HG03064 (cell line): ENCODE measurements at regions not wholly inside any gene's neighbourhood (a gene's known extent, or its start where the extent isn't known, plus 50 kb on each side); places are given as distances from the start of the nearest gene placed in this dataset.

Experiments
- ATAC-seq: cut with Tn5 transposase; IDR thresholded peaks from one replicate; pipeline ENCODE4 v1.9.1; 2021; ENCODE audit warnings: low read depth; ENCODE audit not compliant: unreplicated experiment

DNA sequence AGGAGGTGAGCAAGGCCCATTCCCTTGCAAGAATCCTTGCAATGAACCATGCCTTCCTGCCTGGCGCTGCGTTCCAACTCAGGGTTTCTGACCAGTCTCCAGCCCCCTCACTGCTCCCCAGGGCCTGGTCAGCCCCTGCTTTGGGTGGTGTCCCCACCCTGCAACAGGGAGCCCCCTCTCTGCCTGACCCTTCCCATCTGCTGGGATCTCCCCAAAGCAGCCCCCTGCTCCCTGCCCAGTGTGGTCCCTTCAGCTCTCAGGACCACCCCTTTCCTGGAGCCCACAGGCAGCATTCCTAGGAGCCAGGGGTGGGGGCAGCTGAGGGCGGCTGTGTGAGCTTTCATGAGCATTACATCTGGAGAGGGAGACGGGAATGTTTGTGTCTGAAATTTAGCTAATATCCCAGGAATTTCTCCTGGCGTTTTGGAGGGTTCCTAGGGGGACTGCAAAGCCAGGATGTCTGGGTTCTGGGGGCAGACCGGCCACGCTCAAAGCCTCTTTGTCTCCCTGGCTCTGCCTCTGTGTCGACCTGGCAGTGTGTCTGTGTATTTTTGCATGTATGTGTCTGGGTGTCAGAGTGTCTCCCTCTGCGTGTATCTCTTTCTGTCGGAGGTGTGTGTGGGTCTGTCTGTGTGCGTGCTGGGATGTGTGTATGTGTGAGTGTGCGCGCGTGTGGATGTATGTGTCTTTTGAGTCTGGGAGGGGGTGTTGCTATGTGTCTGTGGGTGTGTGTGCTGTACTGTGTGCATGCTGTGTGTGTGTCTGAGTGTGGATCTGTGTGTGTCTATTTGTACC, 300.5 kb upstream of the ZMIZ1 start:
- ATAC-seq: no peak

DNA sequence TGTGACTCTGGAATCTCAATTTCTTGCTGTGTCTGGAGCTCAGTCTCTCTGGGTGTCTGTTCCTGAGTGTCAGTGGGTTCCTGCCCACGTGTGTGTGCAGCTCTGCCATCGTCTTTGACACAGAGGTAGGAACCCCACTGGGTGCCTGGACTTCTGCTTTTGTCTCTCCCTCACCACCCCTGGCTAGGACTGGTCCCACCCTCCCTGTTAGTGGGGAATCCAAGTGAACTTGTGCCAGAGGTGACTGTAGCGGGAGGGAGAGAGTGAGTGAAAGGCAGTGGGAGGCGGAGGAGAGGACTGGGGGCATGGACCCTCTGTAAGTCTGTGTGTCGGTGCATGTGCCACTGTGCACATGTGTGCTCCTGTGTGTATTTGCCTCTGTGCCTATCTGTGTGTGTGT, 299.9 kb upstream of the ZMIZ1 start:
- no peak for ATAC-seq

DNA sequence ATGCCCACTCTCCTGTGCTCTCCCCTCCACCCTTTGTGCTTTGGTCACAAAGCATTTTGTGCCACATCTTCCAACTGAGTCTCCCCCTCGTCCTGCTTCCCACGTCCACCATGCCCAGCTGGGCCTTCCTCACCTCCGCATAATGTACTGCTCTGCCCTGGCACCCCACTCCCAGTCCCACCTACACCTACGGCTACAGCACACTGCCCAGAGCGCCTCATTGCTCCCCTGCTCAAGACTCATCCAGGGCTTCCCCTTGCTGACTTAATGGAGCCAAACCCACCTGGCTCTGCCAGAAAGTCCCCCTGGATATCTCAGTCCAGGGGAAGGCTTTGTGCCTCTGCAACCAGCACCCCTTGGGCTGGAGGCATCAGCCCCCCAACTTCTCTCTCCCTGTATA, 299.2 kb upstream of the ZMIZ1 start:
- no peak for ATAC-seq

DNA sequence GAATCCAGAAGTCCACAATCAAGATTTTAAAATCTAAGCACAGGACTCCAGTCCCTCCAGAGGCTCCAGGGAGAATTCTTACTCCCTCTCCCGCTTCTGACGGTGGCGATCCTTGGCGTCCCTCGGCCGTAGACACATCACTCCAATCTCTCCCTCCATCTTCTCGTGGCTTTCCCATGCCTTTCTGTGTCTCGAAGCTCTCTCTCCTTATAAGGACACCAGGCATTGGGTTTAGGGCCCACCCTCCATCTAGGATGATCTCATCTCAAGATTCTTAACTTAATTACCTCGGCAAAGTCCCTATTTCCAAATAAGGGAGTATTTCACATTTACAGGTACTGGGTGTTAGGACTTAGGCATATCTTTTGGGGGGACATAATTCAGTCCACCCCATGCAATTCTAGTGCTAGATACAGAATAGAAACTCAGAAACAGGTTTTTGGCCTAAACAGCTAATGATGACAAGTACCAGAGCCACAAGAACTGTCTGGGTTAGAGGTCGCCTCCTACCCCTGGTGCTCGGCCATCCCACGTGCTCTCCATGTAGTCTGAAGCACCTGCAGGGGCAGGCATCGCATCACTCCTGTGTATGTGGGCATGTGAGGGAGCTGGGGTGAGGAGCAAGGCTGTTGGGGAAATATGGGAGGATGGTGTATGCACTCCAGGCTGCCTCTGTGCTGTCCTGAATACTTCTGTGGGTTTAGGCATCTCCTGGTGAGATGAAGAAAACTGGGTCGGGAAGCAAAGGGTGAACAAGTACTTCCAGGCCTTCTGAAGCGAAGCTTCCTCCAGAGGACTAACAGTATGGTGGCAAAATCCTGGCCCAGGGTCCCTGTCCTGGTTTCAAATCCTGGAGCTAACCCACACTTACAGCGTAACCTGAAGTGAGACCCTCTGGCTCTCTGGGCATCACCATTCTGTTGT, 298.3 kb upstream of the ZMIZ1 start:
- ATAC-seq: no peak

DNA sequence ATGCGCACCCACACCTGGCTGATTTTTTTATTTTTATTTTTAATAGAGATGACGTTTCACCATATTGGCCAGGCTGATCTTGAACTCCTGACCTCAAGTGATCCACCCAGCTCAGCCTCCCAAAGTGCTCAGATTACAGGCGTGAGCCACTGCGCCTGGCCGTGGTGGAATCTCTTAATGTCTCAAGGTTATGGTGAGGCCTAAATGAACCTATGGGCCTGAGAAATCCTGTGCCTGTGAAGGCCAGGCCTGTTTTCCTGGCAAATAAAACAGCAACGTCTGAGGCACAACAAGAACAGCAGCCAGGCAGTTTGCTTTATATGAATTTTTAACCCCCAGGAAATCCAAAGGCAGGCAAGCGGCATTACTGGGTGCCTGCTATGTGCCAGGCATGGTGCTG, 297.5 kb upstream of the ZMIZ1 start:
- ATAC-seq: no peak

DNA sequence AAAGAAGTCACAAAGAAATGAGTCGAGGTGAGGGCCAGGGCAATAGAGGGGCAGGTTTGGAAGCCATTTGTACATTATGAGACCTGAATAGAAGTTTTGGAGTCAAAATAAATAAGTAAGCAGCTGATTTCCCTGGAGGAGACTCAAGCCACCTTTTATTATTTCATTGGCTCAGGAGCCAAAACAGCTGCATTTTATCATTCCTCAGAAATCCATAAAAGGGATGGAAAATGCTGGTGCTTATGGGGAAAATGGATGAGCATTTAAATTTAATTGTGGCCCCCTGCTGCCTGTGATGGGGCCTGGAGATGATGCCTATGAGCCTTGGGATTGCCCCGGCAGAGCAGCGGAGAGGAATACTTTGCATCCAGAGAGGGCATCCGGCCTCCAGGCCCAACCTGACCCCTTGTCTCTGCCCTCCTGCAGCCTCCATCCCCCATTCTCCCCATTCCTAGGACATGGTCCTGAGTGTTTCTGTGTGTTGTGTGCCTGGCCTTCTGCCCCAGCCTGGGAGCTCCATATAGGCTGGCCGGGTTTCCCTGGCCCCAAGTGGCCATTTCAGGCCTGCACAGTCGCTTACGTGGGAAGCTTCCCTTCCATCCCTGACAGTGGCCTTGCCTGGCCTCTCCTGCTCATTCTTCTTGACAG, 296.8 kb upstream of the ZMIZ1 start:
- ATAC-seq: no peak

DNA sequence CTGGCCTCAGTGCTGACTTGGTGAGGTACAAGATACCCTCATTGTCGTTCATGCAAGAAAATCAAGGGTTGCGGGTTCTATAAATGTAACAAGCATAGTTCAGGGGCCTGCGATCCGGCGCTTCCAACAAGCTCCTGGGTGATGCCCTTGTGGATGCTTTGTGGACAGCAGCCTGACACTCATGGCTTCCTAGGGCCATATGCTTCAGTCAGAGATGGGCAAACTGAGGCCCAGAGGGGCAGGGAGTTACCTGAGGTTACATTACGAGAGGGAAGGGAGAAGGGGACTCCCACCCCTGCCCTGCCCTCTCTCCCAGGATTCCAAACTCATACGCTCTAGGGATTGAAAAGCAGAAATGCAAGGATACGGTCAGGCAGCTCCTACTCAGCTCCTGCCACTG, 296.3 kb upstream of the ZMIZ1 start:
- no peak for ATAC-seq

DNA sequence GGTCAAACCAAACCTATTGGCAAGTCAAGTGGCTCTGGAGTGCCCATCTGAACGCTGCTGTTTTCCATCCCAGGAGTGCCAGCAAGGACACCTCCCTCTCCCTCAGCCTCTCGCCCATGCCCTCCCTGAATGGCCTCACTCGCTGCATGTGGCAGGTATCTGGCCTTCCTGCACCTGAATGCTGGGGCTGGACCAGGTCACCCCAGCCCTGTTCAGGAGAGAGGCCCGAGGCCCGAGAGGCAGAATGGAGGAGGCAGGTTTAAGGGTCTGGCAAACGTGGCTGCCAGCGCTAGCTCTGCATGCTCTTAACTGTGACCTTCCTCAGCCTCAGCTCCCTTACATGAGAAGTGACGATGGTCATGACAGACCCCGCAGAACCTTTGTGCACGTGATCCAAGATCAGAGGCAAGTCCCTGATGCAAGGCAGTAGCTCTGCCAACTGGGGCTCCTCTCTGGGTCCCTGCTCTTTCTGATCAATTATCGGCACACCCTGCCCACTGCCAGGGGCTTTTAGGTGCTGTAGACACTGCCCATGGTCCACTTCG, 295.7 kb upstream of the ZMIZ1 start:
- no peak for ATAC-seq

DNA sequence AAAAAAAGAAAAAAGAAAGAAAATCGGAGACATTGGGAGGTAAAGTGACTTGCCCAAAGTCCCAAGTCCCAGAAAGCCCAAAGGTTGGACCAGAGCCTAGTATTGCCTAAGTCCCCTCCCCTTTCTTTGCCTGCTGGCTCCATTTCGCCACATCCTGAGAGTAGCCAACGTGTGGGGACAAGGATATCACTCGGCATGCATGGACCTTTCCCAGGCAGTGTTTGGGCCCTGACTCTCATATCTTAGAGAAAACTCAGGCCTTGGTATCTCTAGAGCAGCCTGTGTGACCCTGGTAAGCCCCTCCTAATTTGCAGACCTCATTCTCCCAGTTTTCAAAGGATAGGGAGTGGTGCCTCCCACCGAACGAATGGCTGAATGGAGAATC, 294.2 kb upstream of the ZMIZ1 start:
- ATAC-seq: no peak

DNA sequence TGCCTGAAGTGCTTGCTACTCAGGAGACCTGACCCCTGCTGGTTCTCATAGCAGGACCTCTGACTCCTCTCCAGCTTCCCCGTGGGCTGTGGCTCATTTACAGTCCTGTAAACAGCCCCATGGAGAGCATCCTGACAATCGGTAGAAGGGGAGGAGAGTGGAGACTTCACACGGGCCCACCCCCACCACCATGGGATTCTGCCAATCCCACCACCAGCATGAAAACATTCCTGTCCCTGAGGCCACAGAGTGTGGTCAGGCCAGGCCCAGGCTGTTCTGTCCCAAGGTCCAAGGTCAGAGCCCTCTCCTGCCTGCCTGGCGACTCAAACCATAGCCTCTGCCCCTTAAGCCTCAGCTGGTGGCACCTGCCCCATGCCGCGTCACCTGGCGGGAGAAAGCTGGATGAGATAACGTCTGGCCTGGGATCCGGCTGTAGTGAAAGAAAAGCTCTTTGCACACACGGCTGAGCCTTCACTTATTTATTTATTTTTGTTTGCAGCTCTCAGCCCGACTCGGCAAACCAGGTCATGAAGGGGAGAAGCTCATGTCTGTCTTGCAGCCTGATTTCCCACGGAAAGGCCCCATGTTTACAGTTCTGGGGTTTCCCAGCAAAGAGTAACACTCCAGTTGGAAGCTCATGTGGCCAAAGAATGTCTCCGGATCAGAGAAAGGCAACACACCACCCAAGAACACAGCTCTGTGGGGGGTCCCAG, 293.6 kb upstream of the ZMIZ1 start:
- ATAC-seq: no peak

DNA sequence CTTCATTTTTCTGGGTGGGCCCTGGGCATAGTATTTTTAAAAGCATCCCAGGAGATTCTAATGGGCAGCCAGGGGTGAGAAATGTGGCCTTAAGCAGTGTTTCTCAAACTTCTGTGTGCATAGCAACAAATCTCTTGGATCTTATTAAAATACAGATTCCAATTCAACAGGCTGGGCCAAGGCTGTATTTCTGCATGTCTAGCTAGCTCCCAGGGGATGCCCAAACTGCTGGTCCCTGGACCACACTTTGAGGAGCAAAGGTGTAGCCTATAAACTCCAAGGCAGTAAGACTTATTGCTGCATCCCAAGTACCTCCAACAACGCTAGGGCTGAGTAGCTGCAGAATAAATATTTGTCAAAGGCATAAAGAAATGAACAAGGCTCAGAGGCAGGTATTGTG, 292.9 kb upstream of the ZMIZ1 start:
- ATAC-seq: no peak

DNA sequence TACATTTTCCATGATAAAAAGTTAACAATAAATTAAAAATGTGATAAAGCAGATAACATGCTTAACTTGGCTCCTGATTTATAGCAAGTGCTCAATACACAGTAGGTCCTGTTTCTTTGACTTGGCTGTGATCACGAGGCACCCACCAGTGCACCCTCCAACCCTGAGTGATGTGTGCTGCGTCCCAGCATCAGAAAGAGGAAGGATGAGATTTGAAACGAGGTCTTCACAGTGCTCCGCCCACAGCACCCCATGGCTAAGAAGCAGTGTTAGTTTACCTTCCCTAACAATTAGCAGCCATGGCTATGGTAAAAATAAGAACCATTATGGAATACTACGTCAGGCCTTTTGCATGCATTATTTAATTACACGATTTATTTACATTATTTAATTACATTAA, 292.0 kb upstream of the ZMIZ1 start:
- no peak for ATAC-seq

DNA sequence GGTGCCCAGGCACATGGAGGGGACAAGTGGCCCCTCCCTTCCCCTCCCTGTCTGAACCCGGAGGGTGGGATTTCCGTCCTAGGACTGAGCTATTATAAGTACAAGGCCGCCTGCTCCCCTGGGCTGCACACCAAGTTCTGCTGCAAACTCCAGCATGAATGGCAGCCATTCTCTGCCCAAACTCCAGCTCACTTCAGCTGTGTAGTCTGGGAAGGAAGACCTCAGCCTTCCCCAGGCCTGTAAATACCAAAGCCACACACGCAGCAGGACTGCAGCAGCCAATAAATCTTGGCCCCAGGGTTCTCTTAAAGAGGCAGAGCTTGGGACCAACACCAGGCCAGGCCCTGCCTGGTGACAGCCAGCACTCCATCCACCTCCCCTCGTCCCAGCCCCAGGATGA, 291.3 kb upstream of the ZMIZ1 start:
- no peak for ATAC-seq

DNA sequence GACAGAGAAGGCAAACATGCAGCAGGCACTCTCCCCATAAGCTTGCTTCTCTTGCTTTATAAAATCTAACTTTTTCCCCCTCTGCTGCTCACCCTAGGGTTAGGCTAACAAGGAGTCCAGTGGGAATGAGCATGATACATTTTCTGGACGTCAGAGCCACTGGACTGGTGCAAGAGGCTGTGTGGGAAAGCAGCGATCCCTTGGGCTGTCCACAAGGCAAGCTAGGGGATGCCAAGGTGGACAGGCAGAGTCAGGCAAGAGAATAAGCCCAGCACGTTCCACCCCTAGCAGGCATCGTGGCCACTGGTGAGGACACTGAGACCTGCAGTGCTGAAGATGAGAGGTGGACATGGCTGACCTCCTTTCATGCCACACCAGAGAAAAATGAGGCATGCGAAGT, 290.9 kb upstream of the ZMIZ1 start:
- ATAC-seq: no peak

DNA sequence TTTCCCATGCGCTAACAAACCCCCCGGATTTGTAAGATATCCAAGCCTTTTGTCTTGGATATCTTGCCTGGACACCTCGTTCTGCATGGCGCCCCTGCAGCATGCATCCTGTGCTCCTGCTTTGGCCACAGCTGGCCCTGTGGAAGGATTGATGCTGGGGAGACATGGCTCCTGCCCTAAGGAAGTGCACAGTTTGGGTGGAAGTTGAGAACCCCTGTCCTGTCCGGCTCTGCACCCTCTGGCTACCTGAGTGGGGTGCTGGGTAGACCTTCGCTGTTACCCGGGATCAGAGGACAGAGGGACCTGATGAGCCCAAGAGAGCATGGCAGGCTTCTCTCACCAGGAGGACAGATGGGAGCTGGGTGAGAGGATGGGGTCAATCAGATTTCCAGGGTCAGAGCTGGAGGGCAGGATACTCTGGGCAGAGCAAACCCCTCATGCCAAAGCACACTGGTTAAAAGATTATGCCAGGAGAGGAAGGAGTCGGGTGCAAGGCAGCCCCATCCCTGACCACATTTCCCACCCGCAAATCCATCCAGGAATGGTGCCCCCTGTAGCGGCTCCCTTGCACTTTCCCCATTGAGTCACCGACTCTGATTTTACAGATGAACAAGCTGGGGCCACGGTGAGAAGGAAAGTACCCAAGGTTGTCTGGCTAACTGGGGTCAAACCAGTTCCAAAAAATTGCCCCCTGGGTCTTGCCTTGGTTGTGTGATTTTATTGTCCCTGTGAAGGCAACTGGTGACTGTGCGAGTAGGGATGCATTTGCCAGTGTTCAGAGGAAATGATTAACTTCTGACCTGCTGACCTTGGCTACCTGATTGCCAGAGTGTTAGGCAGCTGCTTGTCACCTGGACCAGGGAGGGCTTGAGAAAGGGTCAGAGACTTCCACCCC, 290.1 kb upstream of the ZMIZ1 start:
- no peak for ATAC-seq

DNA sequence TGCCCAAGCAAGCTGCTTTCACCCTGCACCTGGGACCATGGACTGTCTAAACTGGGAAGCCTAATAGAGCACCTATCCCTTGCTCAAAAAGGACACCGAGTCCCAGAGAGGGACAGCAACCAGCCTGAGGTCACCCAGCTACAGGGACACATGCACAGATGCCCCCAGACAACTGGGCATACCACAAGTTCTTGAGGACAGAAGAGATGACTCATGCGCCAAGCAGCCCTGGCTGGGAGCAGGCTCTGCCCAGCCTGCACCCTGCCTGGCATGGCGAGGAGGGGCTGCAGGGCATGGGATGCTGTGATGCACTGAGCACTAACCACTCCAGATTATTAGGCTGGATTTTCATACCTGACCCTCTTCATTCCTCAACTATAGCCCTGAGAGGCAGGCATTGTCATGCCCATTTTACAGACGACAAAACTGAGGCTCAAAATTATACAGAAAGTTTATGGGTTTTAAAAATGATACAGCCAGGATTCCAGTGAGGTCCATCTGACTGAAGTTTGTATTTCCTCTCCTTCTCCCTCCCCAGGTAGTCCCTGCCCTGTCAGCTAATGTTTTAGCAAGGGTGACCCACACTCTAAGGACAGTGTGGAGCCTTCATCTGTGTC, 289.3 kb upstream of the ZMIZ1 start:
- ATAC-seq: no peak

DNA sequence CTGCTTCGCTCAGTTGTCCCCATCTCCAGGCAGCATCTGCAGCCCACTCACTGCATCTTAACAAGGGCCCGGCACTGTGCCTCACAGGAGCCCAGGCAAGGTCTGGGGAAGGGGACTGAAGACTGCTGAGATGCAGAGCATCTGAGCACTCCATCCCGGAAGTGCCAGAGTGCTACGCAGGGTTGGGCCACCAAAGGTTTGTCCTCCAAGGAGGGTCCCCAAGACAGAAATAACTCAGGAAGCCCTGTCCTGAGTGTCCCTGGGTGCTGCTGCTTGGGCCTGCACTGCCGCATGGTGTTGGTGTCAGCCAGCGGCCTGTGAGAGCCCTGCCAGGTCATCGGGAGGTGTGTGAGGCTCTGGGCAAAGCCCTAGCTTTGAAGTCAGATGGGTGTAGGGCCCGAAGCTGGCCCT, 288.2 kb upstream of the ZMIZ1 start:
- ATAC-seq: no peak

DNA sequence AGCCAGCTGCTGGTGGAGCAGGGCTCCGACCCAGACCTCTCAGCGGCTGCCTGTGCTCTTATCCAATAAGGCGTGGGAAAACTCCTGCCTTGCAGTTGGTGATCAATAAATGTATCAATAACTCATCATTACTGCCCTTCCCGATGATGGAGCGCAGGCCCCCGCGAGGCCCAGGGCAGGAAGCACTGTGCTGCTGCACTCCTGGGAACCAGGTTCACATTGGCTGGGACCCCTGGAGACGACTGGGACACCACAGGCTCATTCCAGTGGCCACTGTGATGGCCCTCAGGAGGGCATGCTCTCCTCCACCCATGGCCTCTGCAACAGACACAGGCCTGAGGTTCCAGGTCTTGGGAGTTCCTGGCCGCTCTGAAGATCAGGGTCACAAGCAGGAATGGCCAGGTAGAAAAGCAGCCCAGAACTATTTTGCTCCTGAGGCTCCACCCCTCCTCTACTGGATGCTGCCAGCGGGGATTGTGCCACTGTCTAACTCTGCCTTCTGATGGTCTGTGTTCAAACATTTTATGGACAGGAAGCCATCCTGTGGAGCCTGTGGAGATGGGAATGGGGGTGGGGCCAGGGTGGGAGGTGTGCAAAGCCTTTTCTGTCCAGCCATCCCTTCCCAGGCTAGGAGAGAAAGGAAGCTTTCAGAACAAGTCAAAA, 287.4 kb upstream of the ZMIZ1 start:
- ATAC-seq: no peak

DNA sequence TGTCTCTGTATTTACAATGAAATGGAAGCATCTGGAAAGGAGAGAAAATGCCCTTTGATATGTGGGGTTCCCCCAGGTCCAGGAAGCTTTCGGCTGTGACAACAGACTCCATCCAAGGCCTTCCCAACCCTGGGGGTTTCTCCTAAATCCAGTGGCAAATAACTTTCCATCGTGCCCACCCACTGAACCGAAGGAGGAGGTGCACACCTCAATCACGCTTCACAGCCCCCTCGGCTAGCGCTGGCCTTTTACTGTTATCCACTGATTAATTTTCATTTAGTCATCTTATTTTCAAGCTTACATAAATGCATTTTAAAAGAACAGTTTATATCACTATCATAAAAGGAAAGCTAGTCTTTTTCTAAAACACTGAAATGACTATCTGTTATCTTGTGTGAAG, 286.8 kb upstream of the ZMIZ1 start:
- no peak for ATAC-seq
